GM21526 (cell line): ENCODE measurements at regions not wholly inside any gene's neighbourhood (a gene's known extent, or its start where the extent isn't known, plus 50 kb on each side); places are given as distances from the start of the nearest gene placed in this dataset.
"Not testable (repeated sequence)": the region's sequence is repeated elsewhere in the genome, so short reads cannot be mapped to it uniquely, and the experiment has no call there.

Source experiments
- ATAC-seq: cut with Tn5 transposase; IDR thresholded peaks from one replicate; pipeline ENCODE4 v1.9.1; 2021; ENCODE audit warnings: moderate library complexity; ENCODE audit not compliant: unreplicated experiment, low FRiP score

DNA sequence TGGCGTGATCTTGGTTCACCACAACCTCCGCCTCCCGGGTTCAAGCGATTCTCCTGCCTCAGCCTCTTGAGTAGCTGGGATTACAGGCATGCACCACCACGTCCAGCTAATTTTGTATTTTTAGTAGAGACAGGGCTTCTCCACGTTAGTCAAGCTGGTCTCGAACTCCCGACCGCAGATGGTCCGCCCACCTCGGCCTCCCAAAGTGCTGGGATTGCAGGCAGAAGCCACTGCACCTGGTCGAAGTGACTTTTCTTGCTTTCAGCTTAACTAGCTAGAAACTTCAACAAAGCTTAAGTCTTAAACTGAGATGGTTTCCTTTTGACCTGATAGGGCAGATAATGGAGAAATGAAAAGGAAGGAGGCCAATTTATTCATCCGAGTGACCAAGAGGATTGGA is 130.5 kb downstream of the FAM161A start:
- not testable (repeated sequence) for ATAC-seq

DNA sequence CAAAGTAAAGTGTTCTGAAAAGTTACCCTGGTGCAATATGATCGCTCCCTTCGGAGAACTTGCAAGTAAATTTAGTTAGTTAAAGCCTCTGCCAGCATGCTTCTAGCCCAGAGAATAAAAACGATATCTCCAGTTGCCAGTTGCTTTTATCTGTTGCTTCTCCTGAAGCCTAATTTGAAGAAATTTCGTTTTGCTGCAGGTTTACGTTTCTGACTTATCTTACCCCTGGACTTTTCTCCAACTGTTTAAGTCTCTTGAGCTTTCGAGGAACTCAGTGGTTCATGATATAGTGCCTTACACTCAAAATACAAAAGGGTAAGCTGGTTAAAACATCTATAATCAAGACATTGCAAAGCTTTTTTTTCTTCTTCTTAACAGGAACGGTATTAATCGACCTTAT is 131.1 kb downstream of the FAM161A start:
- ATAC-seq, result no peak

DNA sequence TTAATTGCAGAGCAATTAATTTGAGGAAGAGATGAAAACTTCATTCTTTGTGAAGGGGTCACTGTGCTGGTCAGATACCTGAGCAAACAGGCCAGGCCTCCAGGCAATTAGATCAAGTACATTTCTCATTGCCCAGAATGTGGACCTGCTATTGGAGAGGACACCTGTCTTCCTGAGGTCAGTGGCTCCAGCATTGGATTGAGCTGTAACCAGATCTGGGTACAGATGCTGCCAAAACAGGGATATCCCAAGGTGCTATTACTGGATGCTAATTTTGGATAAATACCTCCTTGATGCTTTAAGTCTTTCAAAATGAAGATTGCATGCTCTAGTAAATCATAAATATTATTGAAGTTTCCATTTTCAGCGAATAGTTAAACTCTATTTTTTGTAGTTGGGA is 131.5 kb downstream of the FAM161A start:
- no peak for ATAC-seq

DNA sequence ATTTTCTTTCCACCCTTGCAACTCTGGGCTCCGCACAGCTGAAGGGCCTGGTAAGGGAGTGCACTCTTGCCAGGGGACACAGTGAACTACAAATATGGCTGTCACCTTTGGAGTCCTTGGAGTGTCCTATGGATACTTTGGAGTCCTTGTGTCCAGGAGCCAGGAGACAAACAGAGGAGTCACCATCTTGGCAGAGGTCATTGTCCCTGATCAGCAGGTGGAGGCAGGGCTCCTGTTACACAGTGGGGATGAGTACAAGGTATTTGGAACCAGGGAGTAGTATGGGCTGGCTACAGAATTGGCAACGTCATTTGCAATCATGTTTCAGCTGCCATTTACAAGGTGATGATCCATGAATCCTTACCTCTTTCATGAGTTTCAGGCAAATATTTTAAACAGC is 132.5 kb downstream of the FAM161A start:
- no peak for ATAC-seq

DNA sequence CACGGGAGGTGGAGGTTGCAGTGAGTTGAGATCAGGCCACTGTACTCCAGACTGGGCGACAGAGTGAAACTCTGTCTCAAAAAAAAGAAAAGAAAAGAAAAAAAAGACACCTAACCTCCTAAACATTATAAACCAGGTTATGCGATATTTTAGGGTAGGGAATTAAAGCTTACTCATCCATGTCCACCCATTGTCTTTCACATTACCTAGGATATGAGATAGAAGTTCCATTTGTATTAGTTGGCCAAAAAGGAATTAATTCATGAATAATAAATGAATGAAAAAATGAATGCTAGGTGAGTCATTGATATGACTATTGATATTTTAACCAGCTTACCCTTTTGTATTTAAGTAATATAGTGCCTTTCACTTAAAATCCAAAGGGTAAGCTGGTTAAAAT is 132.9 kb downstream of the FAM161A start:
- ATAC-seq, result no peak

DNA sequence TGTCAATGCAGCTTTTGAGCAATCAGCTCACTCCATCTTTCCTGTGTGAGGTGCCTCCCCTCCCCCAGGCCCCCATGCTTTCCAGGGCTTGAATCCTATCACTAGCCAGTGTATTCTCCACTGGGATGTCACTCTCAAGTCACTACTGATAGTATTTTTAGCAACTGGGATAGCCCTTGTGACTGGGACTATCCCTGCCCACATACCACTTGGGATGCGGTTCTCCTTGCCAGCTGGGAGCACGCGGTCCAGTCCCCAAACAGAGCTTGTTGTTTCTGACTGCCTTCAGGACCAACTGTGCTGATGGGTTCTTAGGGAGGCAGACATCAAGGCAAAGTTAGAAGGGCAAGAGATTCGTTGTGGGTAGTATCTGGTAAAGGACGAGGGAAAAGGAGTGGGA is 134.9 kb downstream of the FAM161A start:
- no peak for ATAC-seq

DNA sequence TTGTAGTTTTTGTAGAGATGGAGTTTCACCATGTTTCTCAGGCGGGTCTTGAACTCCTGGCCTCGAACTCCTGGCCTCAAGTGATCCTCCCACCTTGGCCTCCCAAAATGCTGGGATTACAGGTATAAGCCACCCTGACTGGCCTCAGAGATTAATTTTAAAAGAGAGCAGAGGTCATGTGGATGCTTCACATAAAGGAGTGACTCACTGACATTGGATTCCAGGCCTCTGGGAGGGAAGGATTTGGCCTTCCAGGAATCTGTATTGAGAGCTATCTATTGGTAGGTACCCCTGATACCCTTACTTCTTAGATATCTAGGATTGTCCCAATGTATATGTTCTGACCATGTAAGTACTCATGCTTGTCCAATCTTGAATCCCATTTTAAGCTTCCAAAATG is 138.4 kb downstream of the FAM161A start:
- no peak for ATAC-seq

DNA sequence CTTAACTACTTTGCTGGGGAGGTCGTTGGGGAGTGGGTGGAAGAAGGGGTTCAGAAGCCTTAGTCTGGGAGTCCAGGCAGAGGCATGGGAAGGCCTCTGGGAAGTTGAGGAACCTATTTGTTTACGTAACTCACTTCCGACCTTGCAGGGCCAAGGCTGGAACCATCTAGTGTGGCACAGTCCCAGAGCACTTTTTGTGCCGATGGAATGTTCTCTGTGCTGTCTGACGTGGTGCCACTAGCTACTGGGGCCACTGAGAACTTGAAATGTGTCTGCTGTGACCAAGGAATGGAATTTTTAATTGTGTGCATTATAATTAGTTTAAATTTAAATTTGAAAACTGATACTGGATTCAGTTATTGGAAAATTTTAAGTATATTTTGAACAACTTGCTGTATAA is 139.7 kb downstream of the FAM161A start:
- ATAC-seq, result no peak

DNA sequence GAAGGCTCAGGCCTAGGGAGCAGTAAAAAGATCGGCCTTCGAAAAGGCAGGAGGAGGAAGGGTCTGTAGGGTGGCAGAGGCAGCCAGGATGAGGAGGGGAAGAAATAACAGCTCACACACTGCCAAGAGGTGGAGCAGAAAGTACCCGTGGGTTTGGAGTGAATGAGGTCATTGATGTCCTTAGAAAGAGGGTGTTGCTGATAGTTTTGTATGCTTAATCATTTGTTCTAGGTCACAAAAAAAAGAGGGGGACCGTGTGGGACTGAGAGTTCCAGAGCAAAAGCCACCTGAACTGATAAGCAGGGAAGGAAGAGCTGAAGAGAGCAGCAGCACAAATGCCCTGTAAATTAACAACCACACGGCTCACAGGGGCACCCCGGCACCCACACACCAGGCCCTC is 140.4 kb downstream of the FAM161A start:
- ATAC-seq, result no peak

DNA sequence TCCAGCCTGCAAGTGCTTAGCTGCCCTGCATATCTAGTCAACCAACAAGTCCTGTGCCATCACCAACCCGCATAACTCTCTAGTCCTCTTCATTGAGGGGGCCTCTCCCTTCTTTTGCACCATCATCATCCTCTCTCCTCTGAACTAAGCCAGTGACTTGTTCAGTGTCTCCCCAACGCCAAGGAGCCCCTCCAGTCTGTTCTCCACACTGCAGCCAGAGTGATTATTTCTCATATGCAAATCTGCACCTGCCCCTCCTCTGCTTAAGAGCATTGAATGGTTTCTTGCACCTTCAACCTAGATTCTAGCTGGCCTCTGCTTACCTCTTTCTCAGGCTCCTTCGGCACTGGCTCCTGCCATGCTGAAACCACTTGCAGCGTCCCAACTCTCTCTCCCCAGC is 141.8 kb downstream of the FAM161A start:
- ATAC-seq, result no peak

DNA sequence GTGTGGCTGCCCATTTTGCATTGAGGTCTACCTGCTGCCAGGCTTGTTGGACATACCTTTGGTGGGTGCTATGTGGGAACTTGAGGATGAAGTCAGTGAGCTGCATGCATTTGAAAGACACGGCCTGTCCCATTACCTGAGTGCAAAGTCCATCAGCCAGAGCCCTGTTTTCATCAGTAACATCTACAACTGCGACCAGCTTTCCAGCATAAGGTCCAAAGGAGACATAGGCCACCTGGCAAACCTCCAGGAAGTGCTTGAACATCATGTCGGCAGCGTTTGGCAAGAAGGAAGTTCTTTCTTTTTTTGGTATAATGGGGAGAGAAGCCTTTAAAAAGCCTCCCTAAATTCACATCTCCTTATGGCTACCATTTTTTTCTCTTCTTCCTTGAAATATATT is 143.1 kb downstream of the FAM161A start:
- ATAC-seq, result no peak

DNA sequence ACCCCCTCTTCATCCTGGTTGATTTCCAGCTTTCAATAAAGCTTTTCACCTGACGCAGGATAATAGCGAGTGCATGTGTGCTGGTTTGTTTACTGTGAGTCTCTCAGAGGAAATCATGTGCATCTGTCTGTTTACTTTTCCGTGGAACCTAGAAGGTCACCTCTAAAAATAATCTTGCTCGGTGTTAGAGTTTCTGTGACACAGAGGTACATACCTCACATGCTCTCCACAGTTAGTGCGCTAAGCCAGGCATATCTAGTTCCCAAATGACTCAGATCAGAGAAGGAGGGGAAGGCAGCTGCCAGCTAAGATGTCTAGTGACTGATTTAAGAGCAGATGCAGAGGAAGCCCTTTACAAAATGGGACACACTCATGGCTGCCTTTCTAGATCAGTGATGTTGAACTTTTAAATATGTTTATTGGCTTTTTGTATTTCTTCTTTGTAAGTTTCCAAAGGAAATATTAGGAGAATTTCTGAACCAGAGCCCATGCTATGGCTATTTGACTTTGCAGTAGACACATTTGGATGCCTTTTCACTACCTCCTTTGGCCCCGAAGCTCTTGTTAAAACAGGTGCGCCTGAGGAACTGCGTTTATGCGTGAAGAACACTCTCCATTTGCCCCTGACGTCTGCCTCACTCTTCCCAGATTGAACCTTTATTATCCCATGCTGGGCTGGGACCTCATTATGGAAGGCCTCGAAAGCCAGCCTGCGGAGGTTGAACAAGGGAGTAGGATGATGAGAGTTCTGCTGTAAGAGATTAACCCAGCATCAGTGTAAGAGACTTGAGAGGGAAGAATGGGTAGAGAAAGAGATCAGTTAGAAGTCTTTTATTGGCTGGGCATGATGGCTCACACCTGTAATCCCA is 145.6 kb downstream of the FAM161A start:
- peak; percentile 98 for ATAC-seq

DNA sequence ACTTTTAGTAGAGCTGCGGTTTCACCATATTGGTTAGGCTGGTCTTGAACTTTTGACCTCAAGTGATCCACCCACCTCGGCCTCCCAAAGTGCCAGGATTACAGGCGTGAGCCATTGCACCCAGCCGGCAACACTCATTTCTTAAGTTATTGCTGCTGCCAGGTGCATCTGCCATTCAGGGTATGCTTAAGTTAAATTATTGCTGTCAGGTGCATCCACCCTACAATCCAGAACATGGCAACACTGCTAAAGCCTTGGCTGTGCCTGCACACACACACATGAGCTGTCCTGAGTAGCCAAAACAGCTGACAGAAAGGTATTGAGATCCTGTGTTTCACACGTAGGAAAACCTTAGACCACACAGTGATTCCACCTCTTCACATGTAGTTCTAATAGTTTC is 148.2 kb downstream of the FAM161A start:
- ATAC-seq, result no peak

DNA sequence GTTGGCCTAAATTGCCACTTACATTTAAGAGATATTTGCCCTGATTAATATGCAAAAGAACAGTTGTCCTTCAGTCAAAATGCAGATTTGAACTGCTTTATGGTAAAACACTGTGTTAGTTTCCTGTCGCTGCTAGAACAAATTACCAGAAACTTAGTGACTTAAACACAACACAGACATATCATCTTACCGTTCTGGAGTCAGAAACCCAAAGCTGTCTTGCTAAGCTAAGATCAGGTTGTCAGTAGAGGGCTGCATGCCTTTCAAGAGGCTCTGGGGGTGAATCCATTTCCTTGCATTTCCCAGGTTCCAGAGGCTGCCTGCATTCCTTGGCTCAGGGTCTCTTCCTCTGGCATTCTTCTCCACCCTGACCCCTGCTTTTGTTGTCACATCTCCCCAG is 149.5 kb downstream of the FAM161A start:
- no peak for ATAC-seq

DNA sequence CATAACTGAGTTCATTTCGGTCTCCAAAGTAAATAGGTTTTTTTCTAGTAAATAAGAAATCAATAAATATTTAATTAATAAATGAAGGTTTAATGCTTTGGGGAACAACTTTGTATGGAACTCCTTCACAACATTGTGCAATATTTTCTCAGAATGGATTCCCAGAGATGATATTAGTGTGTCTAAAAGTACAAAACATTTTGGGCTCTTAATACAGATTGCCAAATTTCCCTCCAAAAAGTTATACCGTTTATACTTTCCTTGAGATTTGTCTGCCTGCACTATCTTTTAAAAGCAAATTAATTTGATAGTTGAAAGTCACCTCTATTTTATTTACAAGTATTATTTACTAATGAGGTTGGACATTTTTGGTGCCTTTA is 151.8 kb downstream of the FAM161A start:
- no peak for ATAC-seq

DNA sequence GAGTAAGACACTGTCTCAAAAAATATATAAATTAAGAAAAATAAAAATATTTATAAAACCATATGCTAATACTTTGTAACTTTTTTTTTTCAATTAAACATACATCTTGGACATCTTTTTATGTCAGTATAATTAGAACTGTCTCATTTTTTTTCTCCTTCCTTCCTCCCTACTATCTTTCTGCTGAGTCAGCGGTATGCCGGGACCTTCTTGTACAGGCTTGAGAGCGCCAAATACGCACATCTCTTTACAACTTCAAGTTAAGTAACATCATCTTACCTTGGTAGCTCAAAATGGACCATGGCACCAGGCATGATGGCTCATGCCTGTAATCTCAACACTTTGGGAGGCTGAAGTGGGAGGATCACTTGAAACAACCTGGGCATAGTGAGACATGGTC is 153.4 kb downstream of the FAM161A start:
- no peak for ATAC-seq

DNA sequence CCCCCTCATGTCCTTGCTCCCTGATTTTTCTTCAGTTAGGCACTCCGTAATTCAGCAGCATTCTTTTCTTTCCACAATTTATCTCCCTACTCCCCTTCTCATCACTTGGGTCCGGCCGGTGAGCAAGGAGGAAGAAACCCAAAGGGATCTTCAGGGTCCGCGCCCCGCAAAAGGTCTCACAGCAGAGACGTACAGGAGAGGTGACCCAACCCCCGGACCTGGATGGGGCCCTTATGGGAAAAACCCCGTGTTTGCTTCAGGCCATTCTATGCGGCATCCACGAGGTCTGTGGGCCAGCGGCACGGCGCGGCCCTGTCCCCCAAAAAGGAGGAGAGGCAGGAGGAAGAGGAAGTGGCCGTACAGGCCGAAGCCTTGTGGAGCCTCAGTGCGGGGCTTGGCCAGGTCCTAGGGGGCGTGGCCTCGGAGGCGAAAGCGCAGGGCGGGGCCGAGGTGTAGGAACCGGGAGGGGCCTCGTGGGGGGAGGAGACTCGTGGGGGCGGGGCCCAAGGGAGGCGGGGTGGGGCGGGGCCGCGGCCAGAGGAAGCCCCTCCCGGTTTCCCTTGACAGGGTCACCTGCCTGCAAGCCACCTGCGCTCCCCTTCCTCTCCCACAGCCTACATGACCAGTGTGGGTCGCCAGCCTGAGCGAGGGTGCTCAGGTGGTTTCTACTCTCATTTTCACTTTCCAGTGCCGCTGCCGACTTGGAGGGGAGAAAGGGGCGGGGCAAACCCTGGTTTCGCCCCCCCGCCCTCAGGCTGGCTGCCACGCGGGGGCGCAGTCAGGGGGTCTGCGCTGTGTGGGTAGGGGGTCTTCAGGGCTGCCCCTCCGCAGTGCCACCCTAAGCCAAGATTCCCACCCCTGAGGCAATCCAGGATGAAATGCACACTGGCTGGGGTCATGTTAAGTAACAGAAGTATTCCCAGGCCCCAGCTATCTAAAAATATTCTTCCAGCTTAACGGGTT is 156.4 kb upstream of the XPO1 start:
- peak; percentile 91 for ATAC-seq

DNA sequence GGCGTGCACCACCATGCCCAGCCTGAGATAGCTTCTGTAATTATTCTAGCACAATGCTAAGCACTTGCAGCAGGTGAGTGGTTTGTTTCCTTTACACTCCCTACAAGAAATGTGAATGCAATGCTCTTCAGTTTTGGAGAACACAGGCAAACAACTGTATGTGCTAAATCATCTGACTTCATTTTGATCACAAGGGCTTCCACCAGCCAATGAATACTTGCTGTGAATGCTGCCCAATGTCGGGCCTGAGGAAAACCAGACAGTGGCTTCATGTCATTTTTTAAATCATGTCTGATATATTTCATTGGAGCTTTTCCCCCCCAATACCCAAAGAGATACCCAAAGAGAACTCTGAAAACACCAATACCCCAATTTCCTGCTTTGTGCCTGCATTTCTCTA is 155.6 kb upstream of the XPO1 start:
- ATAC-seq, result no peak

DNA sequence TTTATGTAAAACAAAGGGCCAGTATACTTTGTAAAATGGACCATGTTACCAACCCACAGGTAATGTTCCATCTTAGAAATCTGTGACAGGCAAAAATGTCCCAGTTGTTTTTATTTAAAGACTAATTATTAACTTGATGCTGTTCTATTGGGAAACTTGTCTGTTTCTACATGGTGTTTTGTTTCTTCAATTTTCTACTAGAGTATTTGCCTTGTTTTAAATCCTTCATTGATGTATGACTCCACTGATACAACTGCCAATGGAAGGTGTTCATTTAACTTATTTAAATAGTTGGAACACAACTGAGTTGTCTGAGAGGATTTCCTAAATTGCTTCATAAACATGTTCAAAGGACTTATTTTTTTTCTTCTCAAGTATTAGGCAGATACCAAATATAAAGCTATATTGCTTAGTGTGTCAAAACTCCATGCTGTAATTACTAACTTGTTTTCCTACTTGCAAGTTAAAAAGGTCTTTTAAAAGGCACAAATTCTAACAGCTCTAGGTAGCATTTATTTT is 152.0 kb upstream of the XPO1 start:
- no peak for ATAC-seq

DNA sequence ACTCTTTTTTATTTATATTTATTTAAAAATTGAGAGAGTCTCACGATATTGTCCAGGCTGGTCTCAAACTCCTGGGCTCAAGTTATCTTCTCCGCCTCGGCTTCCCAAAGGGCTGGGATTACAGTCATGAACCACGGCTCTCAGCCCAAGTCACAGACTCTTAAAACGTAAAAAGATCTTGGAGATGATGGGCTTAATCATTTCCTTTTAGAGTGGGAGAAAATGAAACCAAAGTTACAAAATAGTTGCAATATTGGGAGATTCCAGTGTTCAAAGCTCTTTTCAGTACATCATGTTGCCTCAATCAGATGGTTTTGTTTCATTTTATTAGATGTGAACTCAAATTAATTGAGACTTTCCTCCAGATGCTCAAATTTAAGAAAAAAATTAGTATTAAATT is 151.4 kb upstream of the XPO1 start:
- no peak for ATAC-seq
